Endothelial cell of umbilical vein (primary cell): ENCODE measurements at regions not wholly inside any gene's neighbourhood (a gene's known extent, or its start where the extent isn't known, plus 50 kb on each side); places are given as distances from the start of the nearest gene placed in this dataset.
"Not testable (repeated sequence)": the region's sequence is repeated elsewhere in the genome, so short reads cannot be mapped to it uniquely, and the experiment has no call there.

ENCODE experiments used
- BruUV-seq: library from RNA; stranded (reverse); fragments of 400-500 nt; replicated peaks from 2 replicates; lab custom pipeline; 2021; lab: Mats Ljungman, UMichigan
- CTCF ChIA-PET: fragments of 300-600, 350-600 bp; sonication (Branson Sonifier 250); formaldehyde crosslinking; loops from one replicate; lab custom pipeline; 2021; ENCODE audit warnings: antibody characterized with exemption, inconsistent platforms; lab: Charles Lee
- POLR2A ChIA-PET: fragments of 300-600, 350-600 bp; sonication (Branson Sonifier 250); formaldehyde crosslinking; loops from one replicate; lab custom pipeline; 2021; ENCODE audit warnings: antibody characterized with exemption, inconsistent platforms; lab: Charles Lee
- DNase-seq: peaks from one replicate; pipeline ENCODE4 v3.0.0-alpha.2; 2011; ENCODE audit warnings: low read depth, low spot score
- FAIRE-seq: peaks from 2 replicates; lab custom pipeline; 2011; peaks lifted over from hg19 to GRCh38; lab: Jason Lieb, UNC
- H2AFZ ChIP-seq: 2 replicates; pipeline ENCODE4 v1.6.0; 2012; ENCODE audit warnings: low read depth, low read length, control low read depth, inconsistent platforms
- H3K27ac ChIP-seq: 2 replicates; pipeline ENCODE4 v1.5.1; 2011; ENCODE audit warnings: low read depth, mild to moderate bottlenecking, control low read depth, low read length, moderate library complexity; ENCODE audit not compliant: insufficient read depth
- H3K27me3 ChIP-seq, 2 experiments: 2 replicates each; pipeline versions ENCODE4 v1.6.0 to v1.6.1; 2011; ENCODE audit warnings: low read length in 2 of 2, mixed read lengths in 1 of 2; ENCODE audit not compliant: control insufficient read depth in 2 of 2, insufficient read depth in 2 of 2
- H3K36me3 ChIP-seq, 2 experiments: 2 replicates in 1 of 2; 3 replicates in 1 of 2; pipeline ENCODE4 v1.5.1; 2011; ENCODE audit warnings: low read length in 2 of 2, mild to moderate bottlenecking in 1 of 2, moderate library complexity in 1 of 2; ENCODE audit not compliant: control insufficient read depth in 2 of 2, insufficient read depth in 2 of 2; ENCODE audit errors: extremely low read depth in 1 of 2
- H3K4me1 ChIP-seq: 3 replicates; pipeline ENCODE4 v1.5.1; 2011; ENCODE audit warnings: mild to moderate bottlenecking, low read length; ENCODE audit not compliant: control insufficient read depth, insufficient read depth; ENCODE audit errors: extremely low read depth
- H3K4me2 ChIP-seq: 2 replicates; pipeline ENCODE4 v1.6.1; 2011; ENCODE audit warnings: low read length, control low read depth, mixed read lengths; ENCODE audit not compliant: insufficient read depth
- H3K4me3 ChIP-seq, 3 experiments: fragments of 200-600 bp in 1 of 3; sonication (generic), shearing (Covaris generic) in 1 of 3; replicated peaks in 1 of 3; 2 replicates each; pipeline ENCODE4 v1.5.1; 2011 to 2016; ENCODE audit warnings: control low read depth in 3 of 3, low read length in 3 of 3, mild to moderate bottlenecking in 2 of 3, inconsistent platforms in 1 of 3, low read depth in 1 of 3, moderate library complexity in 1 of 3; ENCODE audit not compliant: insufficient read depth in 1 of 3
- H3K79me2 ChIP-seq: 2 replicates; pipeline ENCODE4 v1.6.0; 2012; ENCODE audit warnings: low read length, inconsistent platforms; ENCODE audit not compliant: control insufficient read depth, insufficient read depth
- H3K9ac ChIP-seq: replicated peaks from 2 replicates; pipeline ENCODE3; 2011; ENCODE audit warnings: low read length, control low read depth; ENCODE audit not compliant: insufficient read depth; ENCODE audit errors: extremely low read depth
- H3K9me1 ChIP-seq: replicated peaks from 3 replicates; pipeline ENCODE4 v1.6.0; 2011; ENCODE audit warnings: mild to moderate bottlenecking, low read length; ENCODE audit not compliant: control insufficient read depth, insufficient read depth; ENCODE audit errors: extremely low read depth
- H3K9me3 ChIP-seq: replicated peaks from 2 replicates; pipeline ENCODE4 v1.5.1; 2012; ENCODE audit warnings: low read length, inconsistent platforms; ENCODE audit not compliant: control insufficient read depth, insufficient read depth
- H4K20me1 ChIP-seq: replicated peaks from 2 replicates; pipeline ENCODE3; 2011; ENCODE audit warnings: mild to moderate bottlenecking, low read length; ENCODE audit not compliant: control insufficient read depth, insufficient read depth; ENCODE audit errors: extremely low read depth
- EZH2 ChIP-seq: IDR thresholded peaks from 2 replicates; pipeline ENCODE4 v1.6.1; 2012; ENCODE audit warnings: borderline replicate concordance, low read depth, mild to moderate bottlenecking, moderate library complexity, low read length, inconsistent platforms; ENCODE audit not compliant: severe bottlenecking
- FOS ChIP-seq: IDR thresholded peaks from 2 replicates; pipeline ENCODE4 v1.6.1; 2011; ENCODE audit warnings: mild to moderate bottlenecking, low read length, moderate library complexity, borderline replicate concordance; ENCODE audit not compliant: insufficient read depth
- GATA2 ChIP-seq: IDR thresholded peaks from 2 replicates; pipeline ENCODE4 v1.7.0; 2011; ENCODE audit warnings: low read depth, mild to moderate bottlenecking, moderate library complexity, mixed read lengths, low read length; ENCODE audit not compliant: insufficient read length, insufficient read depth
- JUN ChIP-seq: IDR thresholded peaks from 2 replicates; pipeline ENCODE4 v1.6.1; 2011; ENCODE audit warnings: borderline replicate concordance, low read depth; ENCODE audit not compliant: insufficient read length, insufficient read depth
- MAX ChIP-seq: IDR thresholded peaks from 2 replicates; pipeline ENCODE4 v1.6.1; 2011; ENCODE audit not compliant: insufficient read depth, insufficient read length
- POLR2A ChIP-seq: IDR thresholded peaks from 2 replicates; pipeline ENCODE4 v1.6.1; 2012; ENCODE audit warnings: low read depth, mild to moderate bottlenecking, control low read depth, low read length
- POLR2AphosphoS5 ChIP-seq: IDR thresholded peaks from 2 replicates; pipeline ENCODE4 v1.6.1; 2012; ENCODE audit warnings: low read depth, mild to moderate bottlenecking, control low read depth, low read length, moderate library complexity; ENCODE audit not compliant: insufficient read depth
- dilution Hi-C: fragments of 300-500 bp; cut with MboI; formaldehyde crosslinking; loops from one replicate; pipeline ENCODE4 v1.15.0; 2019; ENCODE audit warnings: low sequenced_read_pairs; ENCODE audit not compliant: extremely low pct_ligation_motif_present
- intact Hi-C: fragments of 100-400 bp; cut with micrococcal nuclease; formaldehyde crosslinking; loops from one replicate; pipeline ENCODE4 v1.10.0; 2022
- TF ChIP-seq, protein P1 (sequence below), 2 donors: IDR thresholded peaks; 1 replicate in 1 of 2; 2 replicates in 1 of 2; pipeline ENCODE4 v1.5.1; 2011; ENCODE audit warnings: low read length in 2 of 2, mild to moderate bottlenecking in 2 of 2, moderate library complexity in 2 of 2, control low read depth in 1 of 2, inconsistent platforms in 1 of 2, low read depth in 1 of 2; ENCODE audit not compliant: insufficient read depth in 1 of 2; ENCODE audit errors: extremely low read depth in 1 of 2

DNA sequence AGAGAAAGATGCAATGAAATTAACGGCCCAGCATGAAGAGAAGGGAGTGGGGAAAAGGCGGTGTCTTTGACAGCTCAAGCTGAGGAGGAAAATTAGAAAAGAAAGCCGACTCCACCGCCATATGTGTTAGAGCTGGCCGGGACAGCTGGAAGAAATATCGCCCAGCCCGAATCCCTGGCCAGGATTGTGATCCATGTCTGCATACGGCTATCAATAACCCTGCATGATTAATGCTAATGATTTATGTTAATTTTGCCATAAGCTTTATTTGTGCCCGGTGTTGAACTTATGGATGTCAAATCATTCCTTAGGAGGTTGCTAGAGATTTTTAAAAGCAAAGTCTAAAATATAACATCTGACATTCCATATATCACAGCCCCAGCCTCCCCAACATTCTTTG, 263.4 kb upstream of the ZNF507 start:
- Histone ChIP-seq H3K79me2 (no peaks in the 10 kb centered on the region), H3K27me3 (no peaks in the 10 kb centered on the region), H3K36me3 (no peaks in the 10 kb centered on the region), H3K9ac (no peak overlapping the region), H2AFZ (no peak overlapping the region), H3K4me2 (no peak overlapping the region), H3K4me1 (no peaks in the 10 kb centered on the region), H3K9me1 (no peaks in the 10 kb centered on the region), H4K20me1 (no peaks in the 10 kb centered on the region), H3K27ac (no peak overlapping the region), H3K9me3 (peaks cover 3% of the 10 kb centered on the region), H3K4me3 (no peak overlapping the region)
- BruUV-seq = no TSS peak
- intact Hi-C loops = no loop called here
- dilution Hi-C loops = no loop called here
- TF ChIP-seq POLR2AphosphoS5 = no peak
- TF ChIP-seq, protein P1, sequence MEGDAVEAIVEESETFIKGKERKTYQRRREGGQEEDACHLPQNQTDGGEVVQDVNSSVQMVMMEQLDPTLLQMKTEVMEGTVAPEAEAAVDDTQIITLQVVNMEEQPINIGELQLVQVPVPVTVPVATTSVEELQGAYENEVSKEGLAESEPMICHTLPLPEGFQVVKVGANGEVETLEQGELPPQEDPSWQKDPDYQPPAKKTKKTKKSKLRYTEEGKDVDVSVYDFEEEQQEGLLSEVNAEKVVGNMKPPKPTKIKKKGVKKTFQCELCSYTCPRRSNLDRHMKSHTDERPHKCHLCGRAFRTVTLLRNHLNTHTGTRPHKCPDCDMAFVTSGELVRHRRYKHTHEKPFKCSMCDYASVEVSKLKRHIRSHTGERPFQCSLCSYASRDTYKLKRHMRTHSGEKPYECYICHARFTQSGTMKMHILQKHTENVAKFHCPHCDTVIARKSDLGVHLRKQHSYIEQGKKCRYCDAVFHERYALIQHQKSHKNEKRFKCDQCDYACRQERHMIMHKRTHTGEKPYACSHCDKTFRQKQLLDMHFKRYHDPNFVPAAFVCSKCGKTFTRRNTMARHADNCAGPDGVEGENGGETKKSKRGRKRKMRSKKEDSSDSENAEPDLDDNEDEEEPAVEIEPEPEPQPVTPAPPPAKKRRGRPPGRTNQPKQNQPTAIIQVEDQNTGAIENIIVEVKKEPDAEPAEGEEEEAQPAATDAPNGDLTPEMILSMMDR (IDR thresholded peaks at IDR 0.05; ENCODE audit: extremely low read depth in 1 of 2, insufficient read depth in 1 of 2, low read depth in 1 of 2, low read length in 2 of 2) = no peak
- no peak for TF ChIP-seq GATA2
- TF ChIP-seq MAX = no peak
- TF ChIP-seq JUN = no peak
- TF ChIP-seq EZH2 = no peak
- no peak for TF ChIP-seq POLR2A
- no peak for TF ChIP-seq FOS
- no peak for DNase-seq
- POLR2A ChIA-PET = no interaction called here
- no peak for FAIRE-seq
- CTCF ChIA-PET = interaction anchor here (0.7 to 1.8 kb wide), 2 partner anchors 19 to 245 kb away, joined by 3 to 4 read pairs; no protein-coding TSS in a partner anchor

- CTCF ChIA-PET, H4K20me1 ChIP-seq, H2AFZ ChIP-seq, H3K9me3 ChIP-seq, intact Hi-C loops, BruUV-seq, H3K36me3 ChIP-seq, H3K4me3 ChIP-seq, POLR2A ChIA-PET, H3K27me3 ChIP-seq, H3K9ac ChIP-seq, H3K27ac ChIP-seq, H3K9me1 ChIP-seq, FAIRE-seq, H3K4me2 ChIP-seq, H3K4me1 ChIP-seq, DNase-seq, H3K79me2 ChIP-seq, dilution Hi-C loops: not testable (repeated sequence)
Measured at GRCh38 chr19:32084756-32085363, 260.6 kb upstream of the ZNF507 start.
